ENCODE measurements at regions not wholly inside any gene's neighbourhood (a gene's known extent, or its start where the extent isn't known, plus 50 kb on each side); places are given as distances from the start of the nearest gene placed in this dataset.

DNA sequence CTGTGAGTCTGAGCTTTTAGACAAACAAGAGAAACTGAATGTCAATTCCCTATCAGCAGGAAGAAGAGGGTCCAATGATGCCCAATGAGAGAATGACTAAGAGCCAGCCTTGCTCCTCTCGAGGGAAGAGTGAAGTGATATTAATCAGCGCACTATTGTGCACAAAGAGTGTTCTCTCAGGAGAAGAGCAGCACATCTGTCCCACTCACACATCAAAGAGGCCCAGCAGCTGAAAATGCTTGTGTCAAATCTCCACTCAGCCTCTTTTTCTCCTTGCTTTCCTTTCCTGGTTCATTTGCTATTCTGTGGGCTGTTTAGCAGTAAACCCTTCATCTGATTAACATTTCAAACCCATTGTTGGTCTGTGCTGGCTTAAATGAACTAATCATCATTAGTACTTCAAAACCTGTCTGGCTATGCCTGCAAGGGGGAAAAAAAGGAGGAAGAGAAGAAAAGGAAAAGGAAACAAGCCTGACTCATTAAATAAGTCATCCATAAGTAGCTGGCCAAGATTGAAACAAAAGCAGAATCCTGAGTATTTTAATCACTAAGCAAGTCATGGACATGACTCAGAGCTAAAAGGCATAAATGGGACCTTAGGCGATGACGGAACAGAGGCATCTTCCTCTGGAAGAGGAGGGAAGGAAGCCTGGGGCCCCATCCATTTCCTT lies 912.7 kb downstream of the TUSC7 start:
- H3K27ac Mint-ChIP-seq = no peak overlapping the region

DNA sequence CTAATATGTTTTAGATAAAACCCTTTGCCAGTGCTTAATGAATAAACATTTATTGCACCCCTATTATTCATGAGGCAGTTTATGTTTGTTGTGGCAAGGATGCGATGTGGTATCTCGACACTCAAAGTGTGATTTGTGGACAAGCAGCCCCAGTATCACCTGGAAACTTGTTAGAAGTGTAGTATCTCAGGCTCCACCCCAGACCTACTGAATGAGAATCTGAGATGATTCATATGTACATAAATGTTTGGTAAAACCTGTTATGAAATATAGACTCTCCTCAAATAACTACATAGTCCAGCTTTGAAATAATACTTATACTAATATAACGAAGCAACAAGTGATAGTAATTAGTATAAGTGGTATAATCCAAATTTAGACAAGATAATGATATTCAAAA lies 914.8 kb downstream of the TUSC7 start:
- H3K9me3 Mint-ChIP-seq = peaks cover 3% of the 10 kb centered on the region
- DNase-seq = no peak
- H3K27me3 Mint-ChIP-seq = no peaks in the 10 kb centered on the region
- H3K4me3 Mint-ChIP-seq = no peak overlapping the region
- H3K36me3 Mint-ChIP-seq (ENCODE audit: low read depth) = no peaks in the 10 kb centered on the region
- H3K4me1 Mint-ChIP-seq (ENCODE audit: low read depth) = no peaks in the 10 kb centered on the region
- H3K27ac Mint-ChIP-seq = no peak overlapping the region

More for the DNA sequence above, 912.7 kb downstream of the TUSC7 start:
- peaks cover 3% of the 10 kb centered on the region for H3K9me3 Mint-ChIP-seq
- no peaks in the 10 kb centered on the region for H3K36me3 Mint-ChIP-seq (ENCODE audit: low read depth)
- no peaks in the 10 kb centered on the region for H3K4me1 Mint-ChIP-seq (ENCODE audit: low read depth)
- H3K4me3 Mint-ChIP-seq = no peak overlapping the region
- no peaks in the 10 kb centered on the region for H3K27me3 Mint-ChIP-seq
- no peak for DNase-seq

GRCh38 chr3:117625174-117625573 lies 915.6 kb downstream of the TUSC7 start:
- Mint-ChIP-seq H3K27ac (no peak overlapping the region), H3K4me3 (no peak overlapping the region), H3K4me1 (ENCODE audit: low read depth) (no peaks in the 10 kb centered on the region), H3K36me3 (ENCODE audit: low read depth) (no peaks in the 10 kb centered on the region), H3K27me3 (no peaks in the 10 kb centered on the region), H3K9me3 (peaks cover 3% of the 10 kb centered on the region)
- DNase-seq = no peak

GRCh38 chr3:117626577-117626976 lies 917.0 kb downstream of the TUSC7 start:
- Mint-ChIP-seq H3K4me1 (ENCODE audit: low read depth) (no peaks in the 10 kb centered on the region), H3K27ac (no peak overlapping the region), H3K36me3 (ENCODE audit: low read depth) (no peaks in the 10 kb centered on the region), H3K4me3 (no peak overlapping the region), H3K9me3 (peaks cover 7% of the 10 kb centered on the region), H3K27me3 (no peaks in the 10 kb centered on the region)
- no peak for DNase-seq

GRCh38 chr3:117628823-117629291 lies 919.3 kb downstream of the TUSC7 start:
- Mint-ChIP-seq H3K36me3 (ENCODE audit: low read depth) (no peaks in the 10 kb centered on the region), H3K27me3 (no peaks in the 10 kb centered on the region), H3K27ac (no peak overlapping the region)

GRCh38 chr3:117629505-117629904 lies 919.9 kb downstream of the TUSC7 start:
- no peak for DNase-seq
- Mint-ChIP-seq H3K4me3 (no peak overlapping the region), H3K27me3 (no peaks in the 10 kb centered on the region), H3K4me1 (ENCODE audit: low read depth) (no peaks in the 10 kb centered on the region), H3K27ac (no peak overlapping the region), H3K9me3 (peaks cover 4% of the 10 kb centered on the region), H3K36me3 (ENCODE audit: low read depth) (no peaks in the 10 kb centered on the region)

More at GRCh38 chr3:117628823-117629291, 919.3 kb downstream of the TUSC7 start:
- Mint-ChIP-seq H3K4me3 (no peak overlapping the region), H3K9me3 (peaks cover 4% of the 10 kb centered on the region), H3K4me1 (ENCODE audit: low read depth) (no peaks in the 10 kb centered on the region)
- DNase-seq = no peak

DNA sequence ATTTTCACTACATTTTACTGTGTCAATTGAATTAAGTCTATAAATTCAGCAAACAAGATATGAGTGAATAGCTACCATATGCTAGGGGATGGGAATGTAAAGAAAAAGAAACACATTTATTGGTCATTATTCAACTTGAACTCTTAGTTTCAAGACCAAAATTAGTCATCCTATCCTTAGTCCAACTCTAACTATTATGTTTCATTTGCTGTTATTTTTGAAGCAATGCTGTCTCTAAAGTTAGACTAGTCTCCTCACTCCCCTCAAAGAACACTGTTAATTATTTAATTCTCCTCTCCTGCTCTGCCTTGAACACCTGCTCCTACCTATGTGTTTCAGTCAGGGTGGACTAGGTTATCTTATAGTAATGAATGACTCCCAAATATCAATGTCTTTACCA lies 920.9 kb downstream of the TUSC7 start:
- no peaks in the 10 kb centered on the region for H3K4me1 Mint-ChIP-seq (ENCODE audit: low read depth)
- peaks cover 9% of the 10 kb centered on the region for H3K9me3 Mint-ChIP-seq
- no peaks in the 10 kb centered on the region for H3K27me3 Mint-ChIP-seq
- no peak overlapping the region for H3K27ac Mint-ChIP-seq
- no peaks in the 10 kb centered on the region for H3K36me3 Mint-ChIP-seq (ENCODE audit: low read depth)
- DNase-seq = no peak
- no peak overlapping the region for H3K4me3 Mint-ChIP-seq

GRCh38 chr3:117630885-117631284 lies 921.3 kb downstream of the TUSC7 start:
- H3K27me3 Mint-ChIP-seq = no peaks in the 10 kb centered on the region
- no peaks in the 10 kb centered on the region for H3K4me1 Mint-ChIP-seq (ENCODE audit: low read depth)
- H3K27ac Mint-ChIP-seq = no peak overlapping the region
- no peak overlapping the region for H3K4me3 Mint-ChIP-seq
- H3K9me3 Mint-ChIP-seq = peaks cover 11% of the 10 kb centered on the region
- no peaks in the 10 kb centered on the region for H3K36me3 Mint-ChIP-seq (ENCODE audit: low read depth)
- no peak for DNase-seq

- H3K36me3 Mint-ChIP-seq (ENCODE audit: low read depth) = no peaks in the 10 kb centered on the region
- no peaks in the 10 kb centered on the region for H3K27me3 Mint-ChIP-seq
- peaks cover 11% of the 10 kb centered on the region for H3K9me3 Mint-ChIP-seq
- H3K4me3 Mint-ChIP-seq = no peak overlapping the region
- H3K4me1 Mint-ChIP-seq (ENCODE audit: low read depth) = no peaks in the 10 kb centered on the region
- DNase-seq = no peak
- no peak overlapping the region for H3K27ac Mint-ChIP-seq
Measured at GRCh38 chr3:117631781-117632180, 922.2 kb downstream of the TUSC7 start.

- H3K4me1 Mint-ChIP-seq (ENCODE audit: low read depth) = no peaks in the 10 kb centered on the region
- H3K36me3 Mint-ChIP-seq (ENCODE audit: low read depth) = no peaks in the 10 kb centered on the region
- no peak overlapping the region for H3K27ac Mint-ChIP-seq
- no peak overlapping the region for H3K4me3 Mint-ChIP-seq
- DNase-seq = no peak
- peaks cover 11% of the 10 kb centered on the region for H3K9me3 Mint-ChIP-seq
- H3K27me3 Mint-ChIP-seq = no peaks in the 10 kb centered on the region
Measured at GRCh38 chr3:117632191-117632590, 922.6 kb downstream of the TUSC7 start.

DNA sequence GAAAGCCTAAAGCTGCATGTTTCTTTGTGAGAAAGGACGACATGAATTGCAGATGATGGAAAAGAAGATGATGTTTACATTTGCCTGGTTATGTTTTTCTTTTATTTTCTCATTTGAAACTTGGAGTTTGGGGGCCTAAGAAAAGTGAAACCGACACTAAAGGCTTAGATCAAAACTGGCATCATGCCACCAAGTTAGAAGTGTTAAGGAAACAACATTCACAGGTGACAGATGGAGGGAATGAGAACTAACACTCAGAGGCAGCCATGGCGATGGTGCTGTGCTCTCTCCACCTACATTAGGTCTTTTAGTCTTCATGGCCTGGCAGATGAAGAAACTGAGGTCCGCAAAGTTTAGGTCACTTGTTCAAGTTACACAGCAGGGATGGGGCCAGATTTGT lies 923.6 kb downstream of the TUSC7 start:
- Mint-ChIP-seq H3K27ac (no peak overlapping the region), H3K27me3 (no peaks in the 10 kb centered on the region), H3K36me3 (ENCODE audit: low read depth) (no peaks in the 10 kb centered on the region), H3K9me3 (peaks cover 11% of the 10 kb centered on the region), H3K4me1 (ENCODE audit: low read depth) (no peaks in the 10 kb centered on the region), H3K4me3 (no peak overlapping the region)
- DNase-seq = no peak

- no peaks in the 10 kb centered on the region for H3K36me3 Mint-ChIP-seq (ENCODE audit: low read depth)
- DNase-seq = no peak
- H3K4me3 Mint-ChIP-seq = no peak overlapping the region
- H3K9me3 Mint-ChIP-seq = peaks cover 7% of the 10 kb centered on the region
- no peaks in the 10 kb centered on the region for H3K4me1 Mint-ChIP-seq (ENCODE audit: low read depth)
- no peak overlapping the region for H3K27ac Mint-ChIP-seq
- H3K27me3 Mint-ChIP-seq = no peaks in the 10 kb centered on the region
Measured at GRCh38 chr3:117637666-117638065, 928.1 kb downstream of the TUSC7 start.

DNA sequence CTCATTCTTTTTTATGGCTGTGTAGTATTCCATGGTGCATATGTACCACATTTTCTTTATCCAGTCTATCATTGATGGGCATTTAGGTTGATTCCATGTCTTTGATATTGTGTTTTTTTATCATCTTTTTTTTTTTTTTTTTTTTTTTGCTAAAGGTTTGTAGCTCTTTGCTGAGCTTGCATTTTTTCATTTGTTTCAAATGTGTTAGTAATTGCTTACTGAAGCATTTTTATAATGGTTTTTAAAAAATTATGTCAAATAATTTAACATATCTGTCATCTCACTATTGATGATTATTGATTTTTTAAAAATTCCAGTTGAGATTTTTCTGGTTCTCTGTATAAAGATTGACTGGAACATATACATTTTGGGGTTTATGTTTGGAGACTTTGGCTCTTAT lies 934.6 kb downstream of the TUSC7 start:
- Mint-ChIP-seq H3K4me3 (no peak overlapping the region), H3K9me3 (peaks cover 5% of the 10 kb centered on the region), H3K36me3 (ENCODE audit: low read depth) (no peaks in the 10 kb centered on the region), H3K4me1 (ENCODE audit: low read depth) (no peaks in the 10 kb centered on the region), H3K27ac (no peak overlapping the region), H3K27me3 (no peaks in the 10 kb centered on the region)
- no peak for DNase-seq

DNA sequence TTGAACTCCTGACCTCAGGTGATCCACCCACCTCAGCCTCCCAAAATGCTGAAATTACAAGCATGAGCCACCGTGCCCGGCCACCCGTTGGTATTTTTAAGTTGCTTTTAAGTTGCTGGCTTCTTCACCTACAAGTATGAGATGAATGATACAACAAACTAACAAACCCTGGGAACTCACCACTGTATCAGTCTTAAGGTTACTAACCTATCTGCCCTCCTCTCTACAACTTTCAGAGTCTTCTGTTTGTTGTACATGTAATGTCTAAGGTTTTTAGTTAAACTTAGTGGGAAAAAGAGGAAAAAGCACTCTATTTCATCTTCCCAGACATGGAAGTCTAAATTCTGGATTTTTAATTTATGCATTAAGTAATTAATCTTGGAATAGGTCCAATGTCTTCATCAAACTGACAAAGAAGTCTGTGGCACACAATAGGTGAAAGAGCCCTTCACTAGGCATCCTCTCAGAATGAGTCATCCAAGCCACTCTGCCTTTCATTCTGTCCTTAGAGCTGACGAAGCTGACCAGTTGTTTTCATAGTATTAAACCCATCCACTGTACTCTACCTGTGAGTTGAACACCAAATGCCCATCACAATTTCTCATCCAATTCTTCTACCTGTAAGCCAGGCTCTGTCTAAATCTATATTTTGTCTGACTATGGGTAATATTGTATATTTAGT lies 936.1 kb downstream of the TUSC7 start:
- Mint-ChIP-seq H3K4me1 (ENCODE audit: low read depth) (no peaks in the 10 kb centered on the region), H3K4me3 (no peak overlapping the region), H3K27ac (no peak overlapping the region), H3K9me3 (peaks cover 5% of the 10 kb centered on the region), H3K27me3 (no peaks in the 10 kb centered on the region), H3K36me3 (ENCODE audit: low read depth) (no peaks in the 10 kb centered on the region)
- DNase-seq = no peak

- Mint-ChIP-seq H3K36me3 (ENCODE audit: low read depth) (no peaks in the 10 kb centered on the region), H3K9me3 (peaks cover 5% of the 10 kb centered on the region), H3K4me3 (no peak overlapping the region), H3K4me1 (ENCODE audit: low read depth) (no peaks in the 10 kb centered on the region), H3K27ac (no peak overlapping the region), H3K27me3 (no peaks in the 10 kb centered on the region)
- no peak for DNase-seq
Measured at GRCh38 chr3:117647435-117647834, 937.9 kb downstream of the TUSC7 start.
